BJ (cell line): ENCODE measurements at regions not wholly inside any gene's neighbourhood (a gene's known extent, or its start where the extent isn't known, plus 50 kb on each side); places are given as distances from the start of the nearest gene placed in this dataset.

ENCODE experiments used
- CTCF ChIA-PET: fragments of 350-600 bp; formaldehyde crosslinking; extraction: SDS; loops from one replicate; lab custom pipeline; 2021; ENCODE audit warnings: antibody characterized with exemption, inconsistent platforms; lab: Yijun Ruan, JAX
- POLR2A ChIA-PET: fragments of 300-600 bp; sonication (Branson Sonifier 250); formaldehyde crosslinking; extraction: SDS; loops from one replicate; lab custom pipeline; 2021; ENCODE audit warnings: antibody characterized with exemption; lab: Charles Lee
- DNase-seq: peaks from one replicate; pipeline ENCODE4 v3.0.0-alpha.2; 2011; ENCODE audit warnings: low read depth
- H3K27me3 ChIP-seq: 2 replicates; pipeline ENCODE4 v1.6.0; 2011; ENCODE audit warnings: low read length; ENCODE audit not compliant: control insufficient read depth, insufficient read depth
- H3K36me3 ChIP-seq: 2 replicates; pipeline ENCODE4 v1.5.1; 2011; ENCODE audit warnings: low read length; ENCODE audit not compliant: control insufficient read depth, insufficient read depth
- H3K4me3 ChIP-seq: 2 replicates; pipeline ENCODE4 v1.5.1; 2011; ENCODE audit warnings: low read depth, mild to moderate bottlenecking, control low read depth, low read length
- TF ChIP-seq, protein P1 (sequence below): IDR thresholded peaks from 2 replicates; pipeline ENCODE4 v1.5.1; 2011; ENCODE audit warnings: low read depth, mild to moderate bottlenecking, control low read depth, inconsistent platforms, low read length, moderate library complexity; ENCODE audit not compliant: insufficient read depth

DNA sequence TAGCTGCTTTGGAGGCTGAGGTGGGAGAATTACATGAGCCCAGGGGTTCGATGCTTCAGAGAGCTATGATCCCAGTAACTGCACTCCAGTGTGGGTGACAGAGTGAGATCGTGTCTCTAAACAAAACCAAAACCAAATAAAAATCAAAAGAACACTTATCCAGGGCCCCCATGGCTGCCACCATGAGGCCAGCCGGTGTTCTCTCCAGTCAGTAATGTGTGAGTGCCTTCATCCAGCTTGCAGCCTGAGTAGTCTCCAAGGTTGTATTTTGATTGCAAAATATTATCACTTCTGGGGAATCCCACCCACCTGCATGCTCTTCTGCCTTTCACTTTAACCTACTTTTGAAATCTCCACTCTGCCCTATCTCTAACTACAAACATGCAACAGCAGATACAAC, 221.0 kb upstream of the WSB1 start:
- TF ChIP-seq, protein P1, sequence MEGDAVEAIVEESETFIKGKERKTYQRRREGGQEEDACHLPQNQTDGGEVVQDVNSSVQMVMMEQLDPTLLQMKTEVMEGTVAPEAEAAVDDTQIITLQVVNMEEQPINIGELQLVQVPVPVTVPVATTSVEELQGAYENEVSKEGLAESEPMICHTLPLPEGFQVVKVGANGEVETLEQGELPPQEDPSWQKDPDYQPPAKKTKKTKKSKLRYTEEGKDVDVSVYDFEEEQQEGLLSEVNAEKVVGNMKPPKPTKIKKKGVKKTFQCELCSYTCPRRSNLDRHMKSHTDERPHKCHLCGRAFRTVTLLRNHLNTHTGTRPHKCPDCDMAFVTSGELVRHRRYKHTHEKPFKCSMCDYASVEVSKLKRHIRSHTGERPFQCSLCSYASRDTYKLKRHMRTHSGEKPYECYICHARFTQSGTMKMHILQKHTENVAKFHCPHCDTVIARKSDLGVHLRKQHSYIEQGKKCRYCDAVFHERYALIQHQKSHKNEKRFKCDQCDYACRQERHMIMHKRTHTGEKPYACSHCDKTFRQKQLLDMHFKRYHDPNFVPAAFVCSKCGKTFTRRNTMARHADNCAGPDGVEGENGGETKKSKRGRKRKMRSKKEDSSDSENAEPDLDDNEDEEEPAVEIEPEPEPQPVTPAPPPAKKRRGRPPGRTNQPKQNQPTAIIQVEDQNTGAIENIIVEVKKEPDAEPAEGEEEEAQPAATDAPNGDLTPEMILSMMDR = no peak
- no peaks in the 10 kb centered on the region for H3K36me3 ChIP-seq
- no peak overlapping the region for H3K4me3 ChIP-seq
- ChIA-PET POLR2A (no interaction called here), CTCF (no interaction called here)
- no peak for DNase-seq
- H3K27me3 ChIP-seq = no peaks in the 10 kb centered on the region

DNA sequence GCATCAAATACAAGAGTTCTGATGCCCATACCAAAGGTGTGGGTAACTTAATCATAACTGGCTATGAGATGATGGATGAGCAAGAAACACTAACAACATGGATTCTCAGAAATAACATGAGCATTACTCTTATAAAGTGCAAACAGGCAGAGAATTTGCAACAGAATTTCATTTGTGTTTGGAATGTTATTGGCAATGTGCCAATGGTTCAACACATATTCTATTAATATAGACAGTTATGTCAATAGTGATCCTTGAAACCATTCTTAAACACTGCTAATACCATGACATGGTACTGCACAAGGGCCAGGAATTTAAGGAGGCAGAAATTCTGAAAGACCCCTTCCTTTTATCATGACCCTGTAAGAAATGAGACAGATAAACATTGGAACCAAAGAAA, 217.1 kb upstream of the WSB1 start:
- H3K36me3 ChIP-seq = no peaks in the 10 kb centered on the region
- CTCF ChIA-PET = no interaction called here

DNA sequence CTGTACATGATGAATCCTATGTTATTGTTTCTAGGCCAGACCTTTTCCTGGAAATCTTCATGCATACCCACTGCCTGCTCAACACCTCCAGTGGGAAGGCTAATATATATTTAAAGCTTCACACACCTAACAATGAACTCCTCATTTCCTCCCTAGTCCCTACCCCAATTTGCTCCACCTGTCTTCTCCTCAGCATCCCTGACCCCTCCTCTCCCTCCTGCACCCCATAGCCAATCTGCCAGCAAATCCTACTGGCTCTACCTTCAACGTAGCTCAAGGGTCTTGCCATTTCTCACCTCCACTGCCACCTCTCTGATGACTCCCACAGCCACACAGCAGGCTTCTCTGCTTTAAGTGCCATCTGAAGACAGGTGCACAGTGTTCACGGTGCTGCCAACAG, 215.6 kb upstream of the WSB1 start:
- CTCF ChIA-PET = no interaction called here

More for the DNA sequence above, 217.1 kb upstream of the WSB1 start:
- no peak overlapping the region for H3K4me3 ChIP-seq
- no peaks in the 10 kb centered on the region for H3K27me3 ChIP-seq
- POLR2A ChIA-PET = no interaction called here
- TF ChIP-seq, protein P1 = no peak
- no peak for DNase-seq

DNA sequence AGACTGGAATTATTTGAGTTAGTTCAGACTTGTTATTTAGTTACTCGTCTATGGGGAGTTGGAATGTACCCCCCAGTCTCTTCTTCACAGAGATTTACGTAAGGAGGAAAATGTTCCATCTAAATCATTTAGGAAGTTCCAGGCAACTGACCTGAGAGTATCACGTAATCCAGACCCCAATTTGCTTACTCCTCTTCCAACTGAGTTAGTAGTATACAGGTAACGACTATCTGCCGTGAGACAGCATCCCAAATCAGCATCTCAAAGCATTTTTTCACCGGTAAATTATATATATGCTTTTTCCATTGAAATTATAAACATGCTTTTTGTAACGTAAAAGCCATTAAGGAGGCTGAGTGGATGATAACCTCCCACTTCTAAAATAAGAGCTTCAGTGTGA, 214.3 kb upstream of the WSB1 start:
- CTCF ChIA-PET = interaction anchor here (0.7 kb wide), 1 partner anchor 95 kb away, joined by 4 read pairs; no protein-coding TSS in a partner anchor
- Histone ChIP-seq H3K27me3 (no peaks in the 10 kb centered on the region), H3K36me3 (no peaks in the 10 kb centered on the region), H3K4me3 (no peak overlapping the region)
- DNase-seq = no peak
- TF ChIP-seq, protein P1 = no peak
- POLR2A ChIA-PET = no interaction called here

More for the DNA sequence above, 215.6 kb upstream of the WSB1 start:
- POLR2A ChIA-PET = no interaction called here
- TF ChIP-seq, protein P1 = no peak
- H3K36me3 ChIP-seq = no peaks in the 10 kb centered on the region
- DNase-seq = no peak
- no peaks in the 10 kb centered on the region for H3K27me3 ChIP-seq
- no peak overlapping the region for H3K4me3 ChIP-seq

DNA sequence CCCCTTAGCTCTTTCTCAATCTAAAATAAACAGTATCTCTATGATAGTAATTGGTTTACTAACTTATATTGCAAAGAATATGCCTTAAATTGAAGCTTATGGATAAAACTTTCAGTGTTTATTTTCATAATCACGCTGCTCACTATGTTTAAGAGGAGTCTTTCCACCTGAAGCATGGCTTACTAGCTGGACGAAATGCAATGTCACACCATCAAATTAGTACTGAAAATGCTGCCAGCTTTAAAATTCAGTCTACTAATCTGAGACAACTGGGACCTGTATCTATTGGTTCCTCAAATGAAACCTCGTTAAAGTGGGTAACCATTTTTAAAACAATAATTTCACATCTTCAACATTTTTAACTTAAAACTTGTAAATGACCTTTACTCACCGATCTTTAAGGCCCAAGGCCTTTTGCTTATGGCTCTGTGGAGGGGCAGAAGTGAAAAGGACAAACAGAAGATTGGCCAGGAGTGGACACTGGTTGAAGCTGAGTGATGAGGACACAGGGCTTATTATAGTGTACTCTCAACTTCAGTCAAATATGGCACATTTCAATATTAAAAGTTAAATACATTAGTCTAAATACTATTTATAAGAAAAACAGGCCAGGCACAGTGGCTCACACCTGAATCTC, 212.8 kb upstream of the WSB1 start:
- ChIA-PET CTCF (no interaction called here), POLR2A (no interaction called here)
- Histone ChIP-seq H3K36me3 (no peaks in the 10 kb centered on the region), H3K27me3 (no peaks in the 10 kb centered on the region), H3K4me3 (no peak overlapping the region)
- no peak for DNase-seq
- TF ChIP-seq, protein P1 = no peak
